C4-2B (cell line): ENCODE measurements at regions not wholly inside any gene's neighbourhood (a gene's known extent, or its start where the extent isn't known, plus 50 kb on each side); places are given as distances from the start of the nearest gene placed in this dataset.

Experiments used
- CTCF ChIP-seq: fragments of 450-650 bp; conservative IDR thresholded peaks from 2 replicates; pipeline ENCODE4 v1.5.1; 2017; ENCODE audit warnings: mild to moderate bottlenecking
- ZFX ChIP-seq: fragments of 450-650 bp; IDR thresholded peaks from 2 replicates; pipeline ENCODE4 v1.6.1; 2017

GRCh38 chr5:82359272-82359671 lies 81.1 kb upstream of the RPS23 start:
- no peak for TF ChIP-seq CTCF
- no peak for TF ChIP-seq ZFX
